IPS-20b (cell line): ENCODE measurements at regions not wholly inside any gene's neighbourhood (a gene's known extent, or its start where the extent isn't known, plus 50 kb on each side); places are given as distances from the start of the nearest gene placed in this dataset.
A peak's percentile ranks its signal among the peaks of the same experiment; 100 is the strongest.

Experiments
- H3K27ac ChIP-seq: one replicate; pipeline ENCODE4 v1.5.1; 2013; ENCODE audit warnings: low read length
- H3K27me3 ChIP-seq: 2 replicates; pipeline ENCODE4 v1.6.1; 2013; ENCODE audit warnings: mild to moderate bottlenecking, low read length, inconsistent platforms; ENCODE audit not compliant: insufficient read depth
- H3K36me3 ChIP-seq: 2 replicates; pipeline ENCODE4 v1.6.1; 2013; ENCODE audit warnings: low read depth, mild to moderate bottlenecking, inconsistent platforms, low read length, moderate library complexity; ENCODE audit not compliant: insufficient read depth
- H3K4me1 ChIP-seq: 2 replicates; pipeline ENCODE4 v1.6.1; 2013; ENCODE audit warnings: mild to moderate bottlenecking, control low read depth, inconsistent platforms, low read length, moderate library complexity; ENCODE audit not compliant: insufficient read depth
- H3K4me3 ChIP-seq: 2 replicates; pipeline ENCODE4 v1.5.1; 2013; ENCODE audit warnings: mild to moderate bottlenecking, low read length, inconsistent platforms
- H3K9ac ChIP-seq: 2 replicates; pipeline ENCODE4 v1.6.1; 2013; ENCODE audit warnings: low read depth, mild to moderate bottlenecking, inconsistent platforms, low read length, moderate library complexity
- H3K9me3 ChIP-seq: 2 replicates; pipeline ENCODE4 v1.6.1; 2013; ENCODE audit warnings: mild to moderate bottlenecking, low read depth, low read length, inconsistent platforms; ENCODE audit not compliant: insufficient read depth

GRCh38 chr10:90652519-90652918 is 205.3 kb downstream of the HTR7 start:
- Histone ChIP-seq H3K9ac (no peak overlapping the region), H3K27ac (no peak overlapping the region), H3K27me3 (no peaks in the 10 kb centered on the region), H3K9me3 (no peaks in the 10 kb centered on the region), H3K36me3 (no peaks in the 10 kb centered on the region), H3K4me3 (no peak overlapping the region), H3K4me1 (no peaks in the 10 kb centered on the region)

GRCh38 chr10:90658791-90659190 is 199.0 kb downstream of the HTR7 start:
- H3K27me3 ChIP-seq = no peaks in the 10 kb centered on the region
- no peak overlapping the region for H3K4me3 ChIP-seq
- no peaks in the 10 kb centered on the region for H3K4me1 ChIP-seq
- H3K27ac ChIP-seq = no peak overlapping the region
- no peaks in the 10 kb centered on the region for H3K9me3 ChIP-seq
- no peak overlapping the region for H3K9ac ChIP-seq
- no peaks in the 10 kb centered on the region for H3K36me3 ChIP-seq

DNA sequence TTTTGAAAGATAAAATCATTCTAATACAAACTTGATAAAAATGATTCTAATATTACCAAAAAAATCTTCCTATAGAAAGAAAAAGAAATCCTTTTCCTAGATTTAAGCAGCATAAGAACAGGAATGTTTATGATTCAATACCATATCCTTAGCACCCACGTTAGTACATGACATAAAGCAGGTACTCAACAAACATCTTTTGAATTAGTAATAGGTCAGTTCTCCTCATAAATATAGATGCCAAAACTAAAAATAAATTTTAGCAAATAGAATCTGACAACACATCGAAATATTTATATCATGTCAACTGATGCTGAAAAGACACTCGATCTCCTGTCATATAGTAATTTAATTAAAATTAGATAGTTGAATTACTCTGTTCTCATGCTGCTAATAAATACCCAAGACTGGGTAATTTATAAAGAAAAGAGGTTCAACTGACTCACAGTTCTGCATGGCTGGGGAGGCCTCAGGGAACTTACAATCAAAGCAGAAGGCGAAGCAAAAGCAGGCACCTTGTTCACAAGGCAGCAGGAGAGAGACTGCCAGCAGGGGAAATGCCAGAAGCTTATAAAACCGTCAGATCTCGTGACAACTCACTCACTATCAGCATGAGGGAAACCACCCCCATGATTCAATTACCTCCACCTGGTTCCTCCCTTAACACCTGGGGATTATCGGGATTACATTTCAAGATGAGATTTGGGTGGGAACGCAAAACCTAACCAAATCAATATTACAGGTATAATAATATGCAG is 191.8 kb downstream of the HTR7 start:
- no peaks in the 10 kb centered on the region for H3K36me3 ChIP-seq
- no peaks in the 10 kb centered on the region for H3K27me3 ChIP-seq
- peak overlapping the region; percentile 17; the same call in 1 of the 2 replicates for H3K4me3 ChIP-seq
- no peak overlapping the region for H3K9ac ChIP-seq
- no peak overlapping the region for H3K27ac ChIP-seq
- no peaks in the 10 kb centered on the region; the same call in 1 of the 2 replicates for H3K4me1 ChIP-seq
- H3K9me3 ChIP-seq = no peaks in the 10 kb centered on the region

DNA sequence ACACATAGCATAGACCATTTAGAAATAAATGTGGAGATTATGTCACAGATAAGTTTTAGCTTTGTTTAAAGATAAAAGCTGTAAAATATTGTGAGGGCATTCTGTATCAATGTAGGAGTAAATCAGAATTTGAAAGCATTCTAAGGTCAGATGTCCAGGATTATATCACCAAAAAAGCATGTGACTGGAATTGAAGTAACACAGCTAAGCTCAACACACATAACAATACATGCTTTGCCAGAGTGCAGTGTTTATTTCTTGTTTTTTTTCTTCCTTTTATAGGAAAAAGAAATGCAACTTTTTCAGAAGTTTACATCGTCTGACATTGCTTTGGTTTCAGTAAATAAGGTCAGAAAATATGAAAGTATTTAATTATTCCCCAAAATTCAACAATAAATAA is 183.4 kb downstream of the HTR7 start:
- Histone ChIP-seq H3K36me3 (no peaks in the 10 kb centered on the region), H3K4me3 (no peak overlapping the region)

DNA sequence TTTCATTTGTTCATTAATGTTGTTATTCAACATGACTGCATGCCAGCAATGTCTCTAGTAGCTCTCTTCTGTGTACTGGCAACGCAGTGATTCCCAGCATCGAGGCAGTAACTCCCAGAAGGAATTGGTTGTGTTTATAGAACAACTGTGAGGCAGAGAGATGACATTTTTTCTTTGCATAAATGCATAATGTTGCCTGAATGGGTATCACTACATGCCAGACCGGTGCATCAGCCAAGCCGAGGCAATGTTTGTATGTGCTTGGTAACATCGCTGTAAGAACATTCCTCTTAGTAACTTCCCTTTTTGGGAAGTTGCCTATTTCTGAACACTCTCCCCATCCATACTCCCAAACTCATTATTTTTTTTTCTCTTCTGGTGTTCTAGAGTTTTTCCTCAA is 182.9 kb downstream of the HTR7 start:
- no peak overlapping the region for H3K27ac ChIP-seq
- H3K9me3 ChIP-seq = no peaks in the 10 kb centered on the region
- no peak overlapping the region for H3K9ac ChIP-seq
- H3K27me3 ChIP-seq = no peaks in the 10 kb centered on the region
- H3K4me1 ChIP-seq = no peaks in the 10 kb centered on the region; the same call in 1 of the 2 replicates
- H3K36me3 ChIP-seq = no peaks in the 10 kb centered on the region
- H3K4me3 ChIP-seq = no peak overlapping the region

More for the DNA sequence above, 183.4 kb downstream of the HTR7 start:
- Histone ChIP-seq H3K4me1 (no peaks in the 10 kb centered on the region; the same call in 1 of the 2 replicates), H3K9ac (no peak overlapping the region), H3K27me3 (no peaks in the 10 kb centered on the region), H3K27ac (no peak overlapping the region), H3K9me3 (no peaks in the 10 kb centered on the region)

- Histone ChIP-seq H3K9ac (no peak overlapping the region), H3K4me1 (no peaks in the 10 kb centered on the region; the same call in 1 of the 2 replicates), H3K27me3 (no peaks in the 10 kb centered on the region), H3K4me3 (no peak overlapping the region), H3K27ac (no peak overlapping the region), H3K9me3 (no peaks in the 10 kb centered on the region), H3K36me3 (no peaks in the 10 kb centered on the region)
These were observed 182.2 kb downstream of the HTR7 start for GRCh38 chr10:90675621-90676020.
